ENCODE measurements at regions not wholly inside any gene's neighbourhood (a gene's known extent, or its start where the extent isn't known, plus 50 kb on each side); places are given as distances from the start of the nearest gene placed in this dataset.
"Not testable (repeated sequence)": the region's sequence is repeated elsewhere in the genome, so short reads cannot be mapped to it uniquely, and the experiment has no call there.

GRCh38 chr18:22286585-22286984, 117.2 kb downstream of the GATA6 start:
- Mint-ChIP-seq H3K27ac (peak overlapping the region in 4 of 6 donors; percentile 0 to 86 (median 20)), H3K4me3 (no peak overlapping the region)

DNA sequence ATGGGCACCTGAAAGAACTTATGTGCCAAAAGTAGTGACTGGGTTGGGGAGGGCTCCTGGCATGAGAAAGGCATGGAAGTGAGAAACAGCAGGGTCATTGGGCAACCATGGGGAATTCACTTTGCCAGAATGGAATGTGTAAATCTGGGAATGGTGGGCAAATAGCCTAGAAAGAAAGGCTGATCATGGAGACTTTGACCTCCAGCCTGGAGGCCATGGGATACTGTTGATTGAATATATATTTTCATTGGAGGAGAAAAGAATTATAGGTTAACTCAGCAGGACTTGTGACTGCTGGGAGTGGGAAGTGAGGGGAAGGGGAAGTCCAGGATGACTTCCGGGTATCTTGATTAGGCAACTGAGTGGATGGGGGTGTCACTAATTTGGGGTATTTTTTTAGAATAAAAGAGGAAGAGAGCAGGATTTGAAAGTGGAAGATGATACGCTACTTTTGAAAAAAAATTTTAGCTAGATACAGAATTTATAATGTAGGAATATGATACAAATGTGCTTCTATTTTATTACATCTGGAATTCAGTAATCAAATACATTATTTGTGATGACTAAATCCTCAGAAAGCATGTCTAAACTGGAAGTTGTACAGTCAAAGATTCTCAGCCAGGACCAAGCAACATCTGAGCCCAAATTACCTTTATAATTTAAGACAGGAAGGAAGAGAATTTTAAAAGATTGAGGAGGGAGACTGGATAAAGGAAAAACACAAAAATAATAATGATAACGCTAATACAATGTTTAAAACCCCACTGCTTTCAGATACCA, 116.2 kb downstream of the GATA6 start:
- DNase-seq = no peak
- Mint-ChIP-seq H3K36me3 (peaks cover 0 to 3% (median 0%) of the 10 kb centered on the region in 3 donors), H3K9me3 (no peaks in the 10 kb centered on the region), H3K4me1 (peaks cover 18 to 23% of the 10 kb centered on the region in 2 donors), H3K27me3 (ENCODE audit: low read depth in 3 of 3) (peaks cover 0 to 4% (median 2%) of the 10 kb centered on the region in 3 donors), H3K4me3 (no peak overlapping the region), H3K27ac (peak overlapping the region in 4 of 6 donors; percentile 31 to 85 (median 68))

More at GRCh38 chr18:22286585-22286984, 117.2 kb downstream of the GATA6 start:
- Mint-ChIP-seq H3K9me3 (no peaks in the 10 kb centered on the region), H3K27me3 (ENCODE audit: low read depth in 3 of 3) (peaks cover 0 to 3% (median 2%) of the 10 kb centered on the region in 3 donors), H3K36me3 (peaks cover 0 to 3% (median 0%) of the 10 kb centered on the region in 3 donors), H3K4me1 (peaks cover 17 to 19% of the 10 kb centered on the region in 2 donors)
- DNase-seq = no peak

GRCh38 chr18:22284581-22285360, 115.4 kb downstream of the GATA6 start:
- no peak for DNase-seq
- Mint-ChIP-seq H3K4me1 (peaks cover 18 to 23% of the 10 kb centered on the region in 2 donors), H3K27me3 (ENCODE audit: low read depth in 3 of 3) (peaks cover 0 to 4% (median 2%) of the 10 kb centered on the region in 3 donors), H3K4me3 (no peak overlapping the region), H3K36me3 (peaks cover 0 to 3% (median 0%) of the 10 kb centered on the region in 3 donors), H3K9me3 (no peaks in the 10 kb centered on the region), H3K27ac (peak overlapping the region in 4 of 6 donors; percentile 55 to 85 (median 68))

DNA sequence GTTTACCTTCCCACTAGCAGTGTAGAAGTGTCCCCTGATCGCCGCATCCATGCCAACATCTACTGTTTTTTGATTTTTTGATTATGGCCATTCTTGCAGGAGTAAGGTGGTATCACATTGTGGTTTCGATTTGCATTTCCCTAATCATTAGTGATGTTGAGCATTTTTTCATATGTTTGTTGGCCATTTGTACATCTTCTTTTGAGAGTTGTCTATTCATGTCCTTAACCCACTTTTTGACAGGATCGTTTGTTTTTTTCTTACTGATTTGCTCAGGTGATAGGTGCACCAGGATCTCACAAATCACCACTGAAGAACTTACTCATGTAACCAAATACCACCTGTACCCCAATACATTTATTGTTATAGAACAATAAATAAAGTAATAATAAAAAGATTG, 114.5 kb downstream of the GATA6 start:
- H3K4me3 Mint-ChIP-seq; DNase-seq; H3K9me3 Mint-ChIP-seq; H3K27me3 Mint-ChIP-seq (ENCODE audit: low read depth in 3 of 3); H3K36me3 Mint-ChIP-seq: not testable (repeated sequence)
- H3K27ac Mint-ChIP-seq = peak overlapping the region in 5 of 6 donors; percentile 85 to 97 (median 95)
- peaks cover 18 to 23% of the 10 kb centered on the region in 2 donors for H3K4me1 Mint-ChIP-seq

DNA sequence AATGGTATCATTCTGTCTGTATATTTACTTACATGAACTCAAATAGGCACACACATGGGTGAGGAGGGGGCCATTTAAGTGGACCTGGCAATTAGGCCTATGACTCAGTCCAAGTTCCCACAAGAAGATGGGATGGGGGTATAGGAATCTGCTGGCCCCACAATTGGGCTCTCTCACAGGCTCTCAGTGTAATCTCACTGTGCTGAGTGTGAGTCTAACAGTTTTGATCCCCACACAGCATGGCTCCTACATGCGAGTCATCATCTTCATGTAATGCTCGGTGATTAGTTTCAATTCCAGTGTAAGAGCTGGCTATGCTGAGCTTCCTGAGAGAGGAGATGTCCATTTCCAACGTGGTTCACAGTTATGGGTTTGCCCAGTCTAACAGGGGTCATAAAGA, 114.0 kb downstream of the GATA6 start:
- no peak for DNase-seq
- peaks cover 18 to 23% of the 10 kb centered on the region in 2 donors for H3K4me1 Mint-ChIP-seq
- peaks cover 0 to 4% (median 2%) of the 10 kb centered on the region in 3 donors for H3K27me3 Mint-ChIP-seq (ENCODE audit: low read depth in 3 of 3)
- H3K9me3 Mint-ChIP-seq = no peaks in the 10 kb centered on the region
- H3K4me3 Mint-ChIP-seq = no peak overlapping the region
- H3K36me3 Mint-ChIP-seq = peaks cover 0 to 3% (median 0%) of the 10 kb centered on the region in 3 donors
- peak overlapping the region; percentile 85 to 97 (median 91) for H3K27ac Mint-ChIP-seq

DNA sequence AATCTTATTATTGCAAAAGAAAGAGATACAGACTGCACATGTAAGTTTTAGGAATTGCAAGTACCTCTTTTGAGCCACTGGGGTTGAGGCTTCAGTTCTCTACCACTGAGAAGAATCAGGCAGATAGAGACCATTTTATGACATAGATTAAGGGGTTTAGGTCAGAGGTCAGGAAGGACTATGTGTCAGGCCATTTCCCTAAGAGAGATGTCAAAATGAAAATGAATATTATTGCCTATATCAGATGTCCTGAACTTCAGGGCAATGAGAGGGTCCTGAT, 113.7 kb downstream of the GATA6 start:
- H3K36me3 Mint-ChIP-seq = peaks cover 0 to 3% (median 0%) of the 10 kb centered on the region in 3 donors
- H3K4me1 Mint-ChIP-seq = peaks cover 18 to 23% of the 10 kb centered on the region in 2 donors
- DNase-seq = no peak
- H3K27me3 Mint-ChIP-seq (ENCODE audit: low read depth in 3 of 3) = peaks cover 0 to 4% (median 2%) of the 10 kb centered on the region in 3 donors
- H3K4me3 Mint-ChIP-seq = peak overlapping the region in 1 of 5 donors; percentile 65
- H3K9me3 Mint-ChIP-seq = no peaks in the 10 kb centered on the region
- peak overlapping the region; percentile 85 to 97 (median 91) for H3K27ac Mint-ChIP-seq

DNA sequence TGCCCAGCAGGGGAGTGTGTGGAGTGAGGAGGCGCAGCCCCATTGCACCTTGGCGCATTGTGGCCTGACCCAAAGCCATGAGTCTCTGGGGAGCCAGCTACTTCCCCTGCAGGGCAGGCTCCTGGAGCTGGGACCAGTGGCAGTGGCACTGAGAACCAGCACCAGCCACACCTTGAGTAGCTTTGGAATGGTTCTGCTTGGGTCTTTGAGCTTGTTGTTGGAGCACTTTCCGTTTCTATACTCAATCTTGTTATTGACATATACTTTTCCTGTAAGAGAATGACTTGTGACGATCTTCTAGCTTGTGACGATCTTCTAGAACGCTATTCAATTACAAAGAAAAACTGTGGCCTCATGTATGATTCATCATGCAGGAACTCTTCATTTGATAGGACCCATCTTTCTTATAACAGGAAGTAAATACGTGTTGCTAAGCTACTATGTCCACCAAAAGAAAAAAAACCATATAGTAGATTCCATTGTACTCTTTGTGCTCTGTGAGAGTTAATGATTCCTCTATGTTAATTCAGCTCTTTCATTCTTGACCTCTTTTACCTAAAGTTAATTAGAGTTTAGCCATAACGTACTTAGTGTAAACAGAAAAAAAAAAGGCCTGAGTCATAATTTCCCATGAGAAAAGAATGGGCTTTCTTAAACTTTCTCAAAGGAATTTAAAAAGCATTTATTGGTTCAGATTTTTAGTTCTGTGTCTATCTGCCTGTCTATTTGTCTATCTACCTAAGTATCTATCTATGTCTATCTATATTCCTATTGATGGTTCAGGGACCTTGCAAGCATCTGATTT, 113.1 kb downstream of the GATA6 start:
- DNase-seq = peak; percentile 80 to 87 (median 81)
- H3K4me3 Mint-ChIP-seq = peak overlapping the region; percentile 7 to 65 (median 36)

DNA sequence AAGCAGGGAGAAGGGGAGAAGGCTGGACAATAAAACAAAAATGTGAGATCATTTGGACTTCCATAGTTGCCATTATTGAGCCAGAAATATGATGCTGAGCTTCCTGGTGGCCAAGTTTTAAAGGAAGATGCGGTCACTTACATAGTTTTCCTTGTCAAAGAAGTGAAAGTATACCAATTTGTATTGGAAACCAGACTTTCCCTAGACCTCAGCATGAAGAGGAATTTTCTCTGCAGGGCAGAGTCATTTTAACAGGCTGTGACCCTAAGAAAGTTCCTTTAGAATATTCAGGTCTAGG, 111.0 kb downstream of the GATA6 start:
- H3K36me3 Mint-ChIP-seq = peaks cover 0 to 7% (median 0%) of the 10 kb centered on the region in 3 donors
- peak overlapping the region in 4 of 6 donors; percentile 13 to 97 (median 84) for H3K27ac Mint-ChIP-seq
- H3K27me3 Mint-ChIP-seq (ENCODE audit: low read depth in 3 of 3) = peaks cover 2 to 4% (median 2%) of the 10 kb centered on the region in 3 donors
- H3K4me1 Mint-ChIP-seq = peaks cover 18 to 23% of the 10 kb centered on the region in 2 donors
- H3K9me3 Mint-ChIP-seq = no peaks in the 10 kb centered on the region
- H3K4me3 Mint-ChIP-seq = no peak overlapping the region
- DNase-seq = no peak

More for the DNA sequence above, 113.1 kb downstream of the GATA6 start:
- Mint-ChIP-seq H3K36me3 (peaks cover 0 to 3% (median 0%) of the 10 kb centered on the region in 3 donors), H3K9me3 (no peaks in the 10 kb centered on the region), H3K4me1 (peaks cover 18 to 23% of the 10 kb centered on the region in 2 donors), H3K27me3 (ENCODE audit: low read depth in 3 of 3) (peaks cover 0 to 4% (median 2%) of the 10 kb centered on the region in 3 donors), H3K27ac (peak overlapping the region; percentile 85 to 97 (median 91))

DNA sequence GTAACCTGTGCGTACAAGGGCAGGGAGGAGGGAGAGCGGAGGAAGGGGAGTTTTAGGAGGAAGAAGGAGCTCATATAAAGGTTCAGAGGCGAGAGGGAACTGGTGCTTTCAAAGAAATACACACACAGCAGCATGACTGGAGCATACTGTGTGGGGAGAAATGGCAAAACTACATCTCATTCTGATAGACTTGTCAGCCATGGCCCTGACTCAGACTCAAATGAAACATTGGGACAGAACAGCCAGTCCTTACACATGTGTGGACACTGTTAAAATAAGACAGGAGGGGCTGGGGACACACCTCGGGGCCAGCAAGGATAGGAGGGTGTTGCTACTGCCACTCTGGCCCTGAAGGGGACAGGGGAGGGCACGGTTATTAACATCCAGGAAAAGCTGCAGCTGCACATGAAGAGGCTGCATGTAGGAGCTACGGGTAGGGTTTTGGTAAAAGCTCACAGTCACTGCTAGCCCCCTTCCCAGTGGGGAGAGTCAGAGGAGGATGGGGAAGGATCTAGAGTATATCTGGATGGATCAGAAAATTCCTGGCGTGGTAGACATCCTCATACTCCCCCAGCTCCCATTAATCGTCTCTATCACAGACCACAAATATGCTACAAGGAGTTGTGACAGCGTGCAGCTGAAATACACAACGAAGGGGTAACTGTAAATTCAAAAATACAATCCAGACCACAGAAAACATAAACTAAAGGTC, 110.5 kb downstream of the GATA6 start:
- H3K27me3 Mint-ChIP-seq (ENCODE audit: low read depth in 3 of 3) = peaks cover 2 to 4% (median 2%) of the 10 kb centered on the region in 3 donors
- no peaks in the 10 kb centered on the region for H3K9me3 Mint-ChIP-seq
- peaks cover 18 to 23% of the 10 kb centered on the region in 2 donors for H3K4me1 Mint-ChIP-seq
- H3K27ac Mint-ChIP-seq = peak overlapping the region in 5 of 6 donors; percentile 3 to 97 (median 84)
- DNase-seq = no peak
- H3K4me3 Mint-ChIP-seq = no peak overlapping the region
- H3K36me3 Mint-ChIP-seq = peaks cover 0 to 6% (median 0%) of the 10 kb centered on the region in 3 donors

- DNase-seq = no peak
- Mint-ChIP-seq H3K27ac (peak overlapping the region in 4 of 6 donors; percentile 29 to 97 (median 84)), H3K36me3 (peaks cover 0 to 12% (median 0%) of the 10 kb centered on the region in 3 donors), H3K27me3 (ENCODE audit: low read depth in 3 of 3) (peaks cover 4 to 8% (median 6%) of the 10 kb centered on the region in 3 donors), H3K4me3 (no peak overlapping the region), H3K9me3 (no peaks in the 10 kb centered on the region), H3K4me1 (peaks cover 18 to 23% of the 10 kb centered on the region in 2 donors)
Measured at GRCh38 chr18:22278798-22279197, 109.4 kb downstream of the GATA6 start.

- peaks cover 6 to 8% (median 8%) of the 10 kb centered on the region in 3 donors for H3K27me3 Mint-ChIP-seq (ENCODE audit: low read depth in 3 of 3)
- H3K4me1 Mint-ChIP-seq = peaks cover 12 to 14% of the 10 kb centered on the region in 2 donors
- no peaks in the 10 kb centered on the region for H3K9me3 Mint-ChIP-seq
- no peak overlapping the region for H3K4me3 Mint-ChIP-seq
- peaks cover 0 to 12% (median 0%) of the 10 kb centered on the region in 3 donors for H3K36me3 Mint-ChIP-seq
- H3K27ac Mint-ChIP-seq = peak overlapping the region in 3 of 6 donors; percentile 17 to 97 (median 85)
- no peak for DNase-seq
Measured at GRCh38 chr18:22277758-22278157, 108.4 kb downstream of the GATA6 start.

DNA sequence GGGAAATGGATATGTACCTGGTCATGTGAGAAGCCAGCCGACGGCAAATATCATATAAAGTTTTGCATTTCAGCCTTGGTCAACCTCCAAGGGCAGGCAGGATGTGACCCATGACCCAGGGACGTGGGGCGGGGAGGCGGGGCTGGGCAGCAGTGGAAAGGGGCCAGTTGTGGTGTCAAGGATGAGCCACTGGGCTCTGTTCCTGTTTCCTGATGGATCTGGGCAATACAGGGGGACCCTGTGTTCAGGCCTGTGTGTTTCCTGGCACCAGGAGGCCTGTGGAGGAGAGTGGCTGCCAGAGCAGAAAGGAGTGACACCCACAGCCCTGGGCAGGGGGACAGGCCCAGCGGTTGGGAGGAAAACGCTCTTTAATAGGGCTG, 106.9 kb downstream of the GATA6 start:
- H3K4me1 Mint-ChIP-seq = peaks cover 0 to under 1% of the 10 kb centered on the region in 2 donors
- peak overlapping the region in 2 of 6 donors; percentile 26 to 57 for H3K27ac Mint-ChIP-seq
- H3K9me3 Mint-ChIP-seq = no peaks in the 10 kb centered on the region
- peaks cover 0 to 12% (median 0%) of the 10 kb centered on the region in 3 donors for H3K36me3 Mint-ChIP-seq
- no peak for DNase-seq
- peaks cover 4 to 10% (median 8%) of the 10 kb centered on the region in 3 donors for H3K27me3 Mint-ChIP-seq (ENCODE audit: low read depth in 3 of 3)
- H3K4me3 Mint-ChIP-seq = no peak overlapping the region

Data from immature natural killer cell (primary cell).